GM12878 (cell line): ENCODE measurements at regions not wholly inside any gene's neighbourhood (a gene's known extent, or its start where the extent isn't known, plus 50 kb on each side); places are given as distances from the start of the nearest gene placed in this dataset.

ENCODE experiments used
- ATAC-seq: fragments of 200-7000 bp; cut with Tn5 transposase; 3 replicates; pipeline ENCODE4 v1.9.1; 2020; ENCODE audit warnings: mild to moderate bottlenecking, moderate library complexity
- BruUV-seq: library from RNA; stranded (reverse); fragments of 400-500 nt; replicated peaks from 2 replicates; lab custom pipeline; 2021; lab: Mats Ljungman, UMichigan
- CTCF ChIA-PET: fragments of 300-600 bp; sonication (Branson Sonifier 250); formaldehyde crosslinking; extraction: SDS; loops from one replicate; lab custom pipeline; 2021; ENCODE audit warnings: inconsistent platforms; lab: Yijun Ruan, JAX
- POLR2A ChIA-PET: fragments of 350-600 bp; formaldehyde crosslinking; extraction: SDS; loops from one replicate; lab custom pipeline; 2021; ENCODE audit warnings: inconsistent platforms; lab: Charles Lee
- RAD21 ChIA-PET: fragments of 300-600 bp; sonication (Branson Sonifier 250); formaldehyde crosslinking; loops from one replicate; lab custom pipeline; 2023; ENCODE audit warnings: antibody characterized with exemption; ENCODE audit not compliant: unreplicated experiment; lab: Charles Lee
- SMC1A ChIA-PET: fragments of 300-600 bp; sonication (Branson Sonifier 250); formaldehyde crosslinking; loops from one replicate; lab custom pipeline; 2023; ENCODE audit not compliant: unreplicated experiment, uncharacterized antibody; lab: Charles Lee
- DNase-seq: peaks from one replicate; pipeline ENCODE4 v3.0.0-alpha.2; 2011; ENCODE audit warnings: low read depth, low spot score
- FAIRE-seq: peaks from 3 replicates; lab custom pipeline; 2011; peaks lifted over from hg19 to GRCh38; lab: Jason Lieb, UNC
- H2AFZ ChIP-seq: 2 replicates; pipeline ENCODE4 v1.6.0; 2011; ENCODE audit warnings: low read depth, low read length, control low read depth; ENCODE audit not compliant: control insufficient read depth
- H3K27ac ChIP-seq: 2 replicates; pipeline ENCODE4 v1.5.1; 2011; ENCODE audit warnings: control low read depth; ENCODE audit not compliant: control insufficient read depth, insufficient read depth
- H3K27me3 ChIP-seq, 2 experiments: replicated peaks in 1 of 2; 2 replicates each; pipeline versions ENCODE4 v1.6.0 to v1.6.1; 2011; ENCODE audit warnings: low read length in 1 of 2; ENCODE audit not compliant: control insufficient read depth in 2 of 2, insufficient read depth in 2 of 2
- H3K36me3 ChIP-seq, 2 experiments: 2 replicates each; pipeline ENCODE4 v1.5.1; 2011; ENCODE audit warnings: low read length in 1 of 2; ENCODE audit not compliant: control insufficient read depth in 2 of 2, insufficient read depth in 2 of 2
- H3K4me1 ChIP-seq: 2 replicates; pipeline ENCODE4 v1.6.1; 2011; ENCODE audit warnings: mild to moderate bottlenecking, low read length, moderate library complexity, mixed read lengths; ENCODE audit not compliant: control insufficient read depth, insufficient read depth
- H3K4me2 ChIP-seq: 2 replicates; pipeline ENCODE4 v1.6.0; 2011; ENCODE audit warnings: control low read depth; ENCODE audit not compliant: control insufficient read depth, insufficient read depth
- H3K4me3 ChIP-seq: fragments of 200-600 bp; sonication (generic); 2 replicates; pipeline ENCODE4 v1.5.1; 2016
- H3K79me2 ChIP-seq: 2 replicates; pipeline ENCODE4 v1.6.0; 2011; ENCODE audit warnings: low read length; ENCODE audit not compliant: control insufficient read depth, insufficient read depth
- H3K9ac ChIP-seq: 2 replicates; pipeline ENCODE4 v1.8.0; 2011; ENCODE audit warnings: low read length, control low read depth, mixed read lengths; ENCODE audit not compliant: control insufficient read depth, insufficient read depth
- H3K9me3 ChIP-seq: replicated peaks from 3 replicates; pipeline ENCODE4 v1.5.1; 2011; ENCODE audit warnings: mild to moderate bottlenecking, low read length; ENCODE audit not compliant: control insufficient read depth, insufficient read depth
- H4K20me1 ChIP-seq: 2 replicates; pipeline ENCODE4 v1.6.0; 2011; ENCODE audit not compliant: control insufficient read depth, insufficient read depth
- BCLAF1 ChIP-seq: fragments of 450-650 bp; IDR thresholded peaks from 2 replicates; pipeline ENCODE4 v1.6.1; 2017; ENCODE audit warnings: antibody characterized with exemption, mild to moderate bottlenecking, moderate library complexity
- ESRRA ChIP-seq: IDR thresholded peaks from 2 replicates; pipeline ENCODE4 v1.6.1; 2012; ENCODE audit warnings: mild to moderate bottlenecking, low read length, improper control_type of control experiment
- FOXM1 ChIP-seq: IDR thresholded peaks from 2 replicates; pipeline ENCODE4 v1.6.1; 2012; ENCODE audit warnings: low read depth, mild to moderate bottlenecking, inconsistent platforms, low read length, moderate library complexity
- IKZF2 ChIP-seq, 2 experiments: fragments of 450-650 bp; IDR thresholded peaks; 2 replicates each; pipeline ENCODE4 v1.6.1; 2017; ENCODE audit warnings: mild to moderate bottlenecking in 2 of 2, moderate library complexity in 2 of 2
- IRF4 ChIP-seq: IDR thresholded peaks from 2 replicates; pipeline ENCODE4 v1.6.1; 2011; ENCODE audit warnings: low read depth, low read length
- LARP7 ChIP-seq: fragments of 450-650 bp; IDR thresholded peaks from 2 replicates; pipeline ENCODE4 v1.6.1; 2017; ENCODE audit warnings: mild to moderate bottlenecking
- MYB ChIP-seq: fragments of 150-350 bp; IDR thresholded peaks from 2 replicates; pipeline ENCODE4 v1.6.1; 2014; ENCODE audit warnings: mild to moderate bottlenecking, low read depth, low read length, borderline replicate concordance
- NRF1 ChIP-seq: conservative IDR thresholded peaks from 2 replicates; pipeline ENCODE4 v1.6.1; 2011; ENCODE audit warnings: mild to moderate bottlenecking, low read depth, low read length, improper control_type of control experiment
- POLR2AphosphoS2 ChIP-seq: IDR thresholded peaks from 2 replicates; pipeline ENCODE4 v1.6.1; 2011; ENCODE audit warnings: low read depth, mild to moderate bottlenecking, low read length, improper control_type of control experiment, moderate library complexity
- RCOR1 ChIP-seq: conservative IDR thresholded peaks from 2 replicates; pipeline ENCODE4 v1.6.1; 2012; ENCODE audit warnings: low read depth, low read length, improper control_type of control experiment
- YY1 ChIP-seq: IDR thresholded peaks from 2 replicates; pipeline ENCODE4 v1.6.1; 2011; ENCODE audit warnings: low read depth, mild to moderate bottlenecking, low read length
- ZBTB33 ChIP-seq: fragments of 450-650 bp; IDR thresholded peaks from 2 replicates; pipeline ENCODE4 v1.6.1; 2017; ENCODE audit warnings: mild to moderate bottlenecking
- WGBS: methylation state at CpG from one replicate; pipeline ENCODE4 v1.1.6; 2016; ENCODE audit warnings: low lambda C conversion rate; ENCODE audit not compliant: insufficient replicate concordance, insufficient coverage; ENCODE audit errors: missing lambda C conversion rate; 5-methylcytosine and 5-hydroxymethylcytosine counted together
- in situ Hi-C: fragments of 300-500 bp; cut with MboI; formaldehyde crosslinking; loops from 9 replicates; pipeline ENCODE4 v1.14.3; 2018; ENCODE audit warnings: mixed read lengths
- intact Hi-C: fragments of 100-400 bp; cut with micrococcal nuclease; formaldehyde crosslinking; loops from one replicate; pipeline ENCODE4 v1.14.2; 2022; ENCODE audit not compliant: unreplicated experiment
- TF ChIP-seq, protein P1 (sequence below): fragments of 450-650 bp; IDR thresholded peaks from 2 replicates; pipeline ENCODE4 v1.6.1; 2016; ENCODE audit warnings: mild to moderate bottlenecking

DNA sequence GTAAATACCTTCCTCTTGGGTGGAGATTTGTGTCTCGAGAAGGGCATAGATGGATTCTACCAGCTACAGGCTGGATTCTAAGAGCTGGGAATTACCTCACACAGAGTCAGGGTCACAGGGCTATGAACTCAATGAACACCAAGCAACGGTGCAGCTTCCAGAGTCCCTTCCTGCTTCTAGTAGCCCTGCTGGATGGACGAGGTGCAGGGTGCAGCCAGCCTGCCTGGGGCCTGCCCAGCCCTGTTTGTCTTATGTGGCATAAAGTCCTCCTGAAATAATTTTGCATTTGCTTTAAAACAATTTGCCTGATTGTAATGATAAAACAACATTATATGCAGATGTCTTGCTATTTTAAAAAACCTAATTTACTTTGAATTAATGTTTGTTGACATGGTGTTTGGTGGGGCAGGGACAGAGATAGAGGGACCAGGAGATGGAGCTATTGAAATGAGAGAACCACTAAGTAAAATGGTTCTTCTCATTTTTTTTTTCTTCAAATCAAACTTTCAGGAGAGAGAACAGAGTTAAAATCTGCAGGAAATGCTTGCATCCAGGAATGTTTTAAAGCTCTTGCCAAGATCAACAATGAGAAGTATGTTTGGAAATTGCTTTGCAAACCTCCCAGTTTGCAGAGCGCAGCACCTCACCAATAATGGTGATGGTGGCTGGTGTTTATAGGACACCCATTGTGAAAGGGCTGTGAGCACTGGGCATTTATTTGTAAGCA, 305.4 kb upstream of the PODXL start (continued):
- TF ChIP-seq IKZF2 (IDR thresholded peaks at IDR 0.05) (no peak), LARP7 (no peak), POLR2AphosphoS2 (no peak), MYB (no peak)
- TF ChIP-seq, all 136 proteins: peak for 0

DNA sequence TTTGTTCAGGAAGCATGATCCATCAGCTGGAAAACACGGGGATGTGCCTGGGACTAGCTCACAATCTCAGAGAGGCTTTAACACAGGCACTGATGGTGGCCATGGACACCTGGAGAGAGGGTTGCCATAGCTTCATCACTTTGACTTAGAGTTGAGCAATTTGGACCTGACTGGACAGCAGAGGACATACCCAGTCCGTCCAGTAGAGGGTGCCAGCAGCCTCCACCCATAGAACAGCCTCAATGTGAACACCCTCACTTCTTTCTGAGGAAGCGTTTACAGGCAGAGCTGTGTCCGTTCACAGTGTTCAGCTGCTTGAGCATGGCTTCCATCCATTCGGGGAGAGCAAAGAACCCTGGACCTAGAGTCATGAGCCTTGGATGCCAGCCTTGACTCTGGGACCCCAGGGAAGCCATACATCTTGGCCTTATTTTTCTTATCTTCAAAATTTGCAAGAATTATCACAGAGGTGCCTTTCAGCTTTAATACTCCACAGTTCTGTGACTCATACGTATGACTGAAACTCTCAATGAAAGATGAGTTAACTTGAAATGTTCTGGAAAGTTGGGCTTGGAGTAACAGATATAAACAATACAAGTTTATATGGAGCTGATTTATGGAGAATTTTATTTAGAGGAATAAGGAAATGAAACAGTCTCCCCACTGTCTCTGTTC, 302.9 kb upstream of the PODXL start:
- FAIRE-seq (peak; percentile 78), DNase-seq (peak; percentile 5), ATAC-seq (peak; percentile 96)
- Histone ChIP-seq H3K4me2 (no peak overlapping the region), H3K4me3 (no peak overlapping the region), H3K9me3 (no peaks in the 10 kb centered on the region; the same call in 2 of the 3 replicates), H2AFZ (no peak overlapping the region), H3K79me2 (no peaks in the 10 kb centered on the region), H3K9ac (no peak overlapping the region), H3K36me3 (no peaks in the 10 kb centered on the region), H3K27ac (no peak overlapping the region), H3K27me3 (no peaks in the 10 kb centered on the region), H3K4me1 (no peaks in the 10 kb centered on the region), H4K20me1 (no peaks in the 10 kb centered on the region)
- no TSS peak for BruUV-seq
- WGBS, result 8% methylated on average over 6 of the region's 6 CpGs
- ChIA-PET RAD21 (interaction anchor here (0.9 to 1.7 kb wide), 6 partner anchors 80 to 721 kb away, joined by 3 to 7 read pairs (median 4); no protein-coding TSS in a partner anchor), POLR2A (interaction anchor here (0.6 kb wide), 1 partner anchor 48 kb away, joined by 3 read pairs; no protein-coding TSS in a partner anchor), CTCF (interaction anchor here (0.7 to 2.6 kb wide), 28 partner anchors 9 to 721 kb away, joined by 3 to 17 read pairs (median 4); no protein-coding TSS in a partner anchor), SMC1A (interaction anchor here (1.0 to 1.6 kb wide), 5 partner anchors 61 to 721 kb away, joined by 3 to 8 read pairs (median 3); no protein-coding TSS in a partner anchor)
- in situ Hi-C loops, result no loop called here
- intact Hi-C loops, result loop anchor here (1.0 kb wide), 2 partner anchors 86 to 190 kb away; no protein-coding TSS in a partner anchor
- TF ChIP-seq NRF1 (no peak), RCOR1 (no peak), FOXM1 (no peak), ZBTB33 (no peak), YY1 (peak; percentile 49; the same call in 1 of the 2 replicates), IRF4 (0 out of 2 replicates have a peak, but pooled peaks have one; percentile 16), ESRRA (no peak), BCLAF1 (no peak)
- TF ChIP-seq, protein P1, sequence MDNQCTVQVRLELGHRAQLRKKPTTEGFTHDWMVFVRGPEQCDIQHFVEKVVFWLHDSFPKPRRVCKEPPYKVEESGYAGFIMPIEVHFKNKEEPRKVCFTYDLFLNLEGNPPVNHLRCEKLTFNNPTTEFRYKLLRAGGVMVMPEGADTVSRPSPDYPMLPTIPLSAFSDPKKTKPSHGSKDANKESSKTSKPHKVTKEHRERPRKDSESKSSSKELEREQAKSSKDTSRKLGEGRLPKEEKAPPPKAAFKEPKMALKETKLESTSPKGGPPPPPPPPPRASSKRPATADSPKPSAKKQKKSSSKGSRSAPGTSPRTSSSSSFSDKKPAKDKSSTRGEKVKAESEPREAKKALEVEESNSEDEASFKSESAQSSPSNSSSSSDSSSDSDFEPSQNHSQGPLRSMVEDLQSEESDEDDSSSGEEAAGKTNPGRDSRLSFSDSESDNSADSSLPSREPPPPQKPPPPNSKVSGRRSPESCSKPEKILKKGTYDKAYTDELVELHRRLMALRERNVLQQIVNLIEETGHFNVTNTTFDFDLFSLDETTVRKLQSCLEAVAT, result no peak
